GM12864 (cell line): ENCODE measurements at regions not wholly inside any gene's neighbourhood (a gene's known extent, or its start where the extent isn't known, plus 50 kb on each side); places are given as distances from the start of the nearest gene placed in this dataset.

Experiments used
- DNase-seq: peaks from one replicate; pipeline ENCODE4 v3.0.0-alpha.2; 2011; ENCODE audit warnings: low read depth
- H3K4me3 ChIP-seq: 2 replicates; pipeline ENCODE4 v1.5.1; 2011; ENCODE audit warnings: mild to moderate bottlenecking, low read depth, low read length, control low read depth
- TF ChIP-seq, protein P1 (sequence below): IDR thresholded peaks from 2 replicates; pipeline ENCODE4 v1.5.1; 2011; ENCODE audit warnings: low read depth, mild to moderate bottlenecking, moderate library complexity, low read length, control low read depth, inconsistent platforms; ENCODE audit errors: missing control alignments

DNA sequence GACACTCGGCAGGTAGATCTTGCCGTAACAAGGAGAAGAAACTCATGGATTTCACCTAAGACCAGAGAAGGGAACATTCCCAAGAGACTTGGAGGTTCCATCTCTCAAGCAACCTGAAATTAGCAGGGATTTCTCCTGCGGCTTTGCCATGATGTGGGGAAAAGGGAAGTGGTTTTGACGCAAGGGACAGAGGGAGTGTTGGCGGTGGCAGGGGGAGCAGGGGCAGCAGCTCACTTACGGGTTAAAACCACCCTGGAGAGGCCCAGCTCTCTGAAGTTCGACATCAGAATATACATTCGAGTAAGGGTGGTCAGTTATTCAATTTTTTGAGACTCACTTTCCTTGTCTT is 76.1 kb upstream of the POMP start:
- TF ChIP-seq, protein P1, sequence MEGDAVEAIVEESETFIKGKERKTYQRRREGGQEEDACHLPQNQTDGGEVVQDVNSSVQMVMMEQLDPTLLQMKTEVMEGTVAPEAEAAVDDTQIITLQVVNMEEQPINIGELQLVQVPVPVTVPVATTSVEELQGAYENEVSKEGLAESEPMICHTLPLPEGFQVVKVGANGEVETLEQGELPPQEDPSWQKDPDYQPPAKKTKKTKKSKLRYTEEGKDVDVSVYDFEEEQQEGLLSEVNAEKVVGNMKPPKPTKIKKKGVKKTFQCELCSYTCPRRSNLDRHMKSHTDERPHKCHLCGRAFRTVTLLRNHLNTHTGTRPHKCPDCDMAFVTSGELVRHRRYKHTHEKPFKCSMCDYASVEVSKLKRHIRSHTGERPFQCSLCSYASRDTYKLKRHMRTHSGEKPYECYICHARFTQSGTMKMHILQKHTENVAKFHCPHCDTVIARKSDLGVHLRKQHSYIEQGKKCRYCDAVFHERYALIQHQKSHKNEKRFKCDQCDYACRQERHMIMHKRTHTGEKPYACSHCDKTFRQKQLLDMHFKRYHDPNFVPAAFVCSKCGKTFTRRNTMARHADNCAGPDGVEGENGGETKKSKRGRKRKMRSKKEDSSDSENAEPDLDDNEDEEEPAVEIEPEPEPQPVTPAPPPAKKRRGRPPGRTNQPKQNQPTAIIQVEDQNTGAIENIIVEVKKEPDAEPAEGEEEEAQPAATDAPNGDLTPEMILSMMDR, result no peak

GRCh38 chr13:28582225-28582891 is 76.6 kb upstream of the POMP start:
- TF ChIP-seq, protein P1, result no peak
- no peak for DNase-seq
- H3K4me3 ChIP-seq, result no peak overlapping the region

More for the DNA sequence above, 76.1 kb upstream of the POMP start:
- no peak overlapping the region for H3K4me3 ChIP-seq
- no peak for DNase-seq

GRCh38 chr13:28581451-28581850 is 77.5 kb upstream of the POMP start:
- DNase-seq, result no peak
- TF ChIP-seq, protein P1, result no peak

GRCh38 chr13:28579736-28580135 is 79.2 kb upstream of the POMP start:
- TF ChIP-seq, protein P1, result no peak
- no peak for DNase-seq
- no peak overlapping the region for H3K4me3 ChIP-seq

More at GRCh38 chr13:28581451-28581850, 77.5 kb upstream of the POMP start:
- H3K4me3 ChIP-seq, result no peak overlapping the region

GRCh38 chr13:28579322-28579721 is 79.6 kb upstream of the POMP start:
- H3K4me3 ChIP-seq, result no peak overlapping the region
- TF ChIP-seq, protein P1, result no peak
- DNase-seq, result no peak

- TF ChIP-seq, protein P1, result no peak
- DNase-seq, result no peak
- no peak overlapping the region for H3K4me3 ChIP-seq
These were observed 81.1 kb upstream of the FLT1 start for GRCh38 chr13:28576067-28576466.

DNA sequence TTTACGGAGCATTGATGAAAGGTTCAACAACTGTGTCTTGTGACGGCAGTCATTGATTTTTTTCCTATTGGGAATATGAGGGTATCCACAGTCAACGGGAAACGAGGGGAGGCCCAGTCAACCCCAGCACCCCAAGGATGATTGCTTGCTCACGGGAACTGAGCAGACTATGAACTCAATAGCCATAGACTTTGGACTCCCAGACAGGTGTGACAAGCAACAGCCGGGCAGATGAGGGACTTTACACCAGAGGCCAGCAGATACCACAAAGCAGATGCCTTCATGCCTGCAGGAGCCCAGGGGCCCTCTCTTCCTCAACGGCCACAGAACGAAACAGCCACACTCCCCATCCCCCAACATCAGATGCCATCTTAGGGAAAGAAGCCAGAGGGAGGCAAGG is 80.3 kb upstream of the FLT1 start:
- H3K4me3 ChIP-seq, result no peak overlapping the region
- TF ChIP-seq, protein P1, result no peak
- DNase-seq, result no peak
